NCI-H2171 treated with DMSO at 0.1 percent for 48 hours (cell line): ENCODE measurements at regions not wholly inside any gene's neighbourhood (a gene's known extent, or its start where the extent isn't known, plus 50 kb on each side); places are given as distances from the start of the nearest gene placed in this dataset.

Source experiments
- DNase-seq: peaks from one replicate; lab custom pipeline; 2025; lab: John Stamatoyannopoulos, UW

- no peak for DNase-seq
Measured at GRCh38 chr15:97502038-97502437, 458.5 kb upstream of the ARRDC4 start.

GRCh38 chr15:97504031-97504792, 456.3 kb upstream of the ARRDC4 start:
- no peak for DNase-seq

GRCh38 chr15:97517737-97518136, 442.8 kb upstream of the ARRDC4 start:
- DNase-seq, result no peak

DNA sequence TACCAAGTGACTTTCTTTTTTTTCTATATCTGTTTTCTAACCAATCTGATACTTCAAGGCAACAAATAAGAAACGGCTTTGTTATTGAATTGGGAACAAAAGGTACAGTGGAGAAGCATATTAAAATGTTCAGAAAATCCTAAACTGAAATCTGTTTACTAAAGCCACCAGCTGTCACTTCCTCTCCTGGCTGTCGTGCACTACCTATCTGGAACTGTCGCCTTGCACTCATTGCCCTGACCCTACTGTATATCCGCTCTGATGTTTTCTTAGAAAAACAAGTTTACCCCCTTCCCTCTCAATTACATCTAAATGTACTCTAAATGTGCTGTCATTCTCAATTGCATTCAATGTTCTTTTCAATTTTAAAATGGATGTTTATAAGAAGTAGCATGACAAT, 439.8 kb upstream of the ARRDC4 start:
- DNase-seq, result no peak

DNA sequence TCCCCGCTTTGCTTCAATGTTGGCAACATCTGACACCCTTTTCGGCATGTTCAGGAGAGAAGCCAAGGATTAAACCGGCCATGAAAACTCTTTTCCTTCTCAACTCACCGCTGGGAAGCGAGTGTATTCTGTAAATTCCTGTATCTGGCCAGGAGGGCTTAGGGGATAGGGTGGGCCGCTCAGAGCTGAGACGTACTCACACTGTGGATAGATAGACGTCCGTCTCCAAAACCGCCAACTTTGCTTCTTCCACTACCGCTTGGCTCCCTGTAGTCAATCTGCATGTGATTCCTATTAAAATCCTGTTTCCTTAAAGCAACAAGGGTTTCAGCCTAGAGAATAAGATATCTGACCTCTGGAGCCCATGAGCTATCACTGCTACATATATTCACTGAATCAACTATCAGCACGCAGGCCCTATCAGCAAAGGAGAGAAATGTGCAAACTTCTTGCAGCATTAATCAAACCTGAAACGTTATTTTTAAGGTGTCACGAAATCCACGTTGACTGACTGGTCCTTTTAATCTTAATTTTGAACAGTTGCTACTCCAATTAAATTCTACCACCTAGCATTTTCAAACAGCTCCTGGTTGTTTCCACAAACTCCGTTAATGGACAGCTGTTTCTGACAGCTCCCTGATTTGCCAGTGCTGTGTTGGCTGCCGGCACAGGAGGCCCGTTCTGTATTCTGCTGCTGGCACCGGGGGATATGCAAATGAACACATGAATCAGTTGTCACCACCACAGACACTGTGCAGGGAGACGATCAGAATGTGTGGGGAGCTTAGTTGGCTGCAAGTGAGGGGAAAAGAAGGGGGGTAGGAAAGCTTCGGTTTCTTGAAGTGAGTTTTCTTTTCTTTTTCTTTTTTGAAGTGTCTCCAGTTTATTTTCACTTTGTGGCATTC, 438.9 kb upstream of the ARRDC4 start:
- DNase-seq, result no peak

DNA sequence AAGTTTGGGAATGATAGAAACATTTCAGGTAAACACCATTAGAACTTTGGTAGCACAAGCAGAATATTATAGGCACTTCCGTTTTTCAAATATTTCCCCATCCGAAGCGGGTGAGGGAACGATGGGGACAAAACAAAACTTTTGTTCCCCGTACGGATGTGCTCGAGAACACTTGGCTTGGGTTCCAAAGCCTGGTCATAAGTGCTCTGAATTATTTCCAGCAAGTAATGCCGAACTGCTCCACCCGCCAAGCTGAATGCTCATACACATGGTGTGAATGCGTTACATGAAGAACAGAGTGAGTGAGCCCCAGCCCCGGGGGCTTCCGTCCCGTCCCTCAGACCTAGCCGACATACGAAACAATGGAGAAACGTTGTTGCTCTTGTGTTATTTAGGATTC, 438.2 kb upstream of the ARRDC4 start:
- no peak for DNase-seq

DNA sequence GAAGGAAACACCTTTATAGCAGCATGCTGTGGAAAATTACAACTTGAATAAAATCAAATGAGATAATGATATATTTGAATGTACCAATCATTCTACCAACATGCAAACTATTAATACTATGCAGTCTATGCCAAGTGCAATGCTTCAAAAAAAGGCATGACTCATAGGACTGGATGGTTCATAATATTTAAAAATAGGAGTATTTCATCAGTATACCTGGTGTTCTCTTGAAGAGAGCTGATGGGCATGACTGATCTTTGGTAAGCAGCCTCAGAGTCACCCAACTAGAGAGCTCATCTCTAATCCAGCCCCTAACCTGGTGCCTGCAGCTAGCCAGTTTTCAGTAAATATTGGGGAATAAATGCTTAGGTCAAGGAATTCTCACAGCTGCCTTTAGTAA, 434.7 kb upstream of the ARRDC4 start:
- no peak for DNase-seq

DNA sequence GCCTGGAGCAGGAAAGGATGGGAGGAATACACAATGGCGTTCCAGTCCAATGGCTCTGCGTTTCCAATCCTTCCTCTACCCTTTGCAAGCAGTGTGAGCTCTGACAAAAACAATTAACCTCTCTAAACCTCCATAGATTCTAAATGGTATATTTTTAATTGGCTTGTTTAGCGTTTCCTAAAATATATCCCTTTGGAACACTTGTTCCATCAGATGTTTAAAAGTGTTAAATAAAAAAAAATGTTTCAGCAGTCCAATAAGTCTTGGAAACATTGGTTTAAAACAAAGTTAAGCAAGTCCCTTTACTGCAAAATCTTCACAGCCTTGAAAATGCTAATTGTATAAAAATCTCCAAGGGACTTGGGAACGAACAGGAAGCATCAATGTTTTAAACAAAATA, 432.3 kb upstream of the ARRDC4 start:
- no peak for DNase-seq

GRCh38 chr15:97545799-97546198, 414.7 kb upstream of the ARRDC4 start:
- DNase-seq, result no peak

DNA sequence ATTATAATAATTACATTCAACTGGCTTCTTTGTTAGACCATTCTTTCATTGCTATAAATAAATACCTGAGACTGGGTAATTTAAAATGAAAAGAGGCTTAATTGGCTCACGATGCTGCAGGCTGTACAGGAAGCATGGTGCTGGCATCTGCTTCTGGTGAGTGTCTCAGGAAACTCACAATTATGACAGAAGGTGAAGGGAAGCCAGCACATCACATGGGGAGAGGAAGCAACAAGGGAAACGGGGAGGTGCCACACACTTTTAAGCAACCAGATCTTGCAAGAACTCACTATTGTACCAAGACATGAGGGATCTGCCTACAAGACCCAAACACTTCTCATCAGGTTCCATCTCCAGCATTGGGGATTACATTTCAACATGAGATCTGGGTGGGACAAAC, 413.1 kb upstream of the ARRDC4 start:
- DNase-seq, result no peak

- DNase-seq, result no peak
Measured at GRCh38 chr15:97561529-97561928, 399.0 kb upstream of the ARRDC4 start.

DNA sequence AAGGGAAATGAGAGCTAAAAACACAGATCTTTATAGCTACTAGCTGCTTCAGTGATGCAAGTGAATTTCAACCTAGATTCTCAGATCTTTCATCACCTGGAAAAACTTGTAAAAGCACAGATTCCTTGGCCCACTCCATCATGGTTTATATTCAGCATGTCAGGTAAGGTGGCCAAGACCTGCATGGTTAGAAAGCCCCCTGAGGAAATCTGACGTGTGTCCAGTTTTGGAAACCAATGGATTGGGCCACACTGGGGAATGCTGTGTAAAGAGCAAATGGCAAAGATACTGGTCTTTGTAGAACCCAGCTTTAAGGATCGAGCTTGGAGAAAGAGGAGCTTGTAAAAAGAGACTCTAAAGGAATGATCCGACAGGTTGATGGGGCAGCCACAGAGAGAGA, 397.0 kb upstream of the ARRDC4 start:
- no peak for DNase-seq

DNA sequence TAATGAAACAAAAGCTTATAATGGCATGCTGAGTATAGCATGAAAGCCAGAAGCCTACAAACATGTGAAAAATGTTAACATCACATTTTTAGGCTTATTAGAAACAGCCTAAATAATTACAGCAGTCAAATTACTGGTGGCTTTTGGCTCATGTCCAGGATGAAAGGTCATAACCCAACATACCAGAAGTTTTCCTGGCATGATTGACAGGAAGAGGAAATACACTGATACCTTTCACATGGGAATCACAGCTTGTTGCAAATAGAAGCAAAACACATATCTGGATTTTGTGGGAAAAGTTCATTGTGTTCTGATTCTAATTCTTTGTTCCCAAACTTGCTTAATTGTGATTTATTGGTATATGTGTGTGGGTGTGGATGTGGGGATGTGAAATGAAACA, 393.5 kb upstream of the ARRDC4 start:
- no peak for DNase-seq

DNA sequence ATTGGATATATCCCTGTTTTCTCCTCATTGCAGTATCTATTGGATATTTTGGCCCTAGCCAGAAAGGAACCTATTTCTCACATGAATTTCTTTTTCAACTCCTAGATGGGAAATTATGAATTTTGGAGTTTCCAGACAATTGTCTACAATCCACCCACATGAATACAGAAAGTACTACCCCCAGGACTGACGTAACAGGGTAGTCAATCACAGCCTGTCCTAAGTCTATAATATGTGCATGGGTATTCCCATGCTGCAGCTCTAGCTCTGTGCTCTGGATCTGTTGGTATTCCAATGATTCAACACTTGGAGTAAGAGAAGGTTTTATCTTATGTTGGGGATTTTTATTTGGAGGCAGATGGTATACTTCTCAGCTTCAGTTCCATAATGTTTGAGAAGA, 393.1 kb upstream of the ARRDC4 start:
- DNase-seq, result no peak

- DNase-seq, result no peak
Measured at GRCh38 chr15:97576929-97577645, 383.4 kb upstream of the ARRDC4 start.

GRCh38 chr15:97585408-97585807, 375.1 kb upstream of the ARRDC4 start:
- DNase-seq, result no peak

DNA sequence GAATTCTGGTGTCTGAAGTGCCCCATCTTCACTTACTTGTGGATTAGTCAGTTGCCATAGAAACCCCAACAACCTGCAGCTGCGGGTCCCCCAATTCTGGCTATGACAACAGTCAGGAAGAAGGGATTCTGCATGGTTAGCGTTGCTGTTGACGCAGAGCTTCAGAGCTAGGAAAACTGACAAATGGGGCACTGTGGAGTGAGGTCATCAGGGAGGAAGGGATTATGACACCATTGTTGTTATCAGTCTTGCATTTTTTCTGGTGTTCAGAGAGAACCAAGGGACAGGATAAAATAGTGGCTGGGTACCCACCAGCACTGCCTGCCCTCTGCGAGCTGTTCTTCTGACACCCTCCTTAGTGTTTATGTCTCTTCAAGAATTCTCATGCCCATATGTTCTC, 367.7 kb upstream of the ARRDC4 start:
- no peak for DNase-seq

DNA sequence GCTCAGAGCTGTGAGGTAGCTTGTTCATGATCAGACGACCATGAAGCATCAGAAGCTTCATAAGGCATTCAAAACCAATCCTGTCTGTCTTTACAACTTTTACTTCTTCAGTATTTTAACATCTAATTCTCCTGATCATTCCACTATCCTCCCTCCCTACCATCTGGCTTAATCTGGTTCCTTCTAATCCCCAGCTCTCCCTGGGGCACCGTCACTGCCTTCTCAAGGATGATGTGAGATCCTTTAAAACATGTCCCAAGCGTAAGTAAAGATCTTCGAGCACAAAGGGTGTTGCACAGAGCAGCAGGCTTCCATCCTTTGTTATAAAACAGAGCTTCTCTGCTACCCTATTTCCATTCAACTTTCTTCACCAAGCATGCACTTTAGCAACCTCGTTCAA, 362.7 kb upstream of the ARRDC4 start:
- DNase-seq, result no peak

- DNase-seq, result peak; percentile 5
Measured at GRCh38 chr15:97598353-97598798, 362.1 kb upstream of the ARRDC4 start.

DNA sequence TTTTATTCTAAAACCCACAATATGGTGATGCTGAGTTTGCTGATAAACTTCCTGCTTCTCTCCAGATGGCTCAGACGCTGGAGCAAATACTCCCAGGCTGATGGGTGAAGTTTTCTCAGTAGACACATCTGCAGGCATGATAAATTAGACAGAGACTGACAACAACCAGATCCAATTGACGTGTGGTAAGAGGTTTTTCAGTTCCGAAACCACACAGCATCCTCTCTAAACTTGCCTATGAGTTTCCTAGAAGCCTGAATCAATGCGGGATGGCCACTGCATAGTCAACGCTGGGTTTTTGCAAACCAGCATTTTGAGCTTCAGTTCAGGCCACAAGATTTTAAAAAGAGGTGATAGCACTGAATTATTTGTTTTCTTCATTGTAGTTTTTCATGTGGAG, 360.3 kb upstream of the ARRDC4 start:
- DNase-seq, result no peak

- DNase-seq, result no peak
Measured at GRCh38 chr15:97604677-97605076, 355.8 kb upstream of the ARRDC4 start.

DNA sequence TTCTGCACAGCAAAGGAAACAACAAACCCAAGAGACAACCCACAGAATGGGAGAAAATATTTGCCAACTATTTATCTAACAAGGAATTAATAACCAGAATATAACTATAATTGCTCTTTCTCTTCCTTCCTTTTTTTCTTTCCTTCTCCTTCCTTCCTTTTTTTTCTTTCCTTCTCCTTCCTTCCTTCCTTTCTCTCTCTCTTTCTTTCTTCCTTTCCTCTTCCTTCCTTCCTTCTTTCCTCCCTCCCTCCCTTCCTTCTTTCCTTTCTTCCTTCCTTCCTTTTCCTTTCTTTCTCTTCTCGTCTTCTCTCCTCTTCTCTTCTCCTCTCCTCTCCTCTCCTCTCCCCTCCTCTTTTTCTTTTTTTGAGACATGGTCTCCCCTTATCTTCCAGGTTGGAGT, 345.4 kb upstream of the ARRDC4 start:
- DNase-seq, result no peak
